ENCODE measurements at regions not wholly inside any gene's neighbourhood (a gene's known extent, or its start where the extent isn't known, plus 50 kb on each side); places are given as distances from the start of the nearest gene placed in this dataset.

GRCh38 chr2:226573158-226573557, 226.5 kb downstream of the IRS1 start:
- no peak overlapping the region for H3K27ac ChIP-seq (ENCODE audit: low read depth in 2 of 2, low read length in 1 of 2)
- H3K4me3 ChIP-seq (ENCODE audit: low read depth in 1 of 2, low read length in 2 of 2): no peak overlapping the region
- no peaks in the 10 kb centered on the region for H3K36me3 ChIP-seq (ENCODE audit: control insufficient read depth in 2 of 2, insufficient read depth in 2 of 2, low read length in 1 of 2)
- no peaks in the 10 kb centered on the region for H3K4me1 ChIP-seq (ENCODE audit: control insufficient read depth in 2 of 2, insufficient read depth in 2 of 2, low read length in 1 of 2)
- no peaks in the 10 kb centered on the region for H3K9me3 ChIP-seq (ENCODE audit: control insufficient read depth in 2 of 2, insufficient read depth in 1 of 2, low read depth in 1 of 2, low read length in 1 of 2)
- H3K27me3 ChIP-seq (ENCODE audit: control insufficient read depth in 1 of 2, insufficient read depth in 2 of 2, low read length in 2 of 2): no peaks in the 10 kb centered on the region

GRCh38 chr2:226564667-226565066, 235.0 kb downstream of the IRS1 start:
- Histone ChIP-seq H3K27ac (ENCODE audit: low read depth in 2 of 2, low read length in 1 of 2) (no peak overlapping the region), H3K4me1 (ENCODE audit: control insufficient read depth in 2 of 2, insufficient read depth in 2 of 2, low read length in 1 of 2) (no peaks in the 10 kb centered on the region), H3K4me3 (ENCODE audit: low read depth in 1 of 2, low read length in 2 of 2) (no peak overlapping the region), H3K27me3 (ENCODE audit: control insufficient read depth in 1 of 2, insufficient read depth in 2 of 2, low read length in 2 of 2) (no peaks in the 10 kb centered on the region), H3K9me3 (ENCODE audit: control insufficient read depth in 2 of 2, insufficient read depth in 1 of 2, low read depth in 1 of 2, low read length in 1 of 2) (no peaks in the 10 kb centered on the region), H3K36me3 (ENCODE audit: control insufficient read depth in 2 of 2, insufficient read depth in 2 of 2, low read length in 1 of 2) (no peaks in the 10 kb centered on the region)
- WGBS, 2 donors: 68 to 73% methylated on average over 5 of the region's 5 CpGs

GRCh38 chr2:226561962-226562361, 237.7 kb downstream of the IRS1 start:
- H3K4me1 ChIP-seq (ENCODE audit: control insufficient read depth in 2 of 2, insufficient read depth in 2 of 2, low read length in 1 of 2): no peaks in the 10 kb centered on the region
- 61 to 70% methylated on average over 1 of the region's 1 CpG for WGBS, 2 donors
- no peak overlapping the region for H3K27ac ChIP-seq (ENCODE audit: low read depth in 2 of 2, low read length in 1 of 2)
- H3K36me3 ChIP-seq (ENCODE audit: control insufficient read depth in 2 of 2, insufficient read depth in 2 of 2, low read length in 1 of 2): no peaks in the 10 kb centered on the region
- no peaks in the 10 kb centered on the region for H3K27me3 ChIP-seq (ENCODE audit: control insufficient read depth in 1 of 2, insufficient read depth in 2 of 2, low read length in 2 of 2)
- H3K4me3 ChIP-seq (ENCODE audit: low read depth in 1 of 2, low read length in 2 of 2): no peak overlapping the region
- no peaks in the 10 kb centered on the region for H3K9me3 ChIP-seq (ENCODE audit: control insufficient read depth in 2 of 2, insufficient read depth in 1 of 2, low read depth in 1 of 2, low read length in 1 of 2)

- Histone ChIP-seq H3K4me3 (ENCODE audit: low read depth in 1 of 2, low read length in 2 of 2) (no peak overlapping the region), H3K27me3 (ENCODE audit: control insufficient read depth in 1 of 2, insufficient read depth in 2 of 2, low read length in 2 of 2) (no peaks in the 10 kb centered on the region), H3K4me1 (ENCODE audit: control insufficient read depth in 2 of 2, insufficient read depth in 2 of 2, low read length in 1 of 2) (no peaks in the 10 kb centered on the region), H3K9me3 (ENCODE audit: control insufficient read depth in 2 of 2, insufficient read depth in 1 of 2, low read depth in 1 of 2, low read length in 1 of 2) (no peaks in the 10 kb centered on the region), H3K27ac (ENCODE audit: low read depth in 2 of 2, low read length in 1 of 2) (no peak overlapping the region), H3K36me3 (ENCODE audit: control insufficient read depth in 2 of 2, insufficient read depth in 2 of 2, low read length in 1 of 2) (no peaks in the 10 kb centered on the region)
- 81 to 85% methylated on average over 2 of the region's 2 CpGs for WGBS, 2 donors
Observed at GRCh38 chr2:226560325-226560724, 239.3 kb downstream of the IRS1 start.

GRCh38 chr2:226559536-226559935, 240.1 kb downstream of the IRS1 start:
- no peak overlapping the region for H3K4me3 ChIP-seq (ENCODE audit: low read depth in 1 of 2, low read length in 2 of 2)
- no peaks in the 10 kb centered on the region for H3K36me3 ChIP-seq (ENCODE audit: control insufficient read depth in 2 of 2, insufficient read depth in 2 of 2, low read length in 1 of 2)
- no peak overlapping the region for H3K27ac ChIP-seq (ENCODE audit: low read depth in 2 of 2, low read length in 1 of 2)
- no peaks in the 10 kb centered on the region for H3K9me3 ChIP-seq (ENCODE audit: control insufficient read depth in 2 of 2, insufficient read depth in 1 of 2, low read depth in 1 of 2, low read length in 1 of 2)
- H3K4me1 ChIP-seq (ENCODE audit: control insufficient read depth in 2 of 2, insufficient read depth in 2 of 2, low read length in 1 of 2): no peaks in the 10 kb centered on the region
- H3K27me3 ChIP-seq (ENCODE audit: control insufficient read depth in 1 of 2, insufficient read depth in 2 of 2, low read length in 2 of 2): no peaks in the 10 kb centered on the region
- 78 to 81% methylated on average over 2 of the region's 2 CpGs for WGBS, 2 donors

GRCh38 chr2:226558418-226558817, 241.2 kb downstream of the IRS1 start:
- H3K4me1 ChIP-seq (ENCODE audit: control insufficient read depth in 2 of 2, insufficient read depth in 2 of 2, low read length in 1 of 2): no peaks in the 10 kb centered on the region
- no peak overlapping the region for H3K27ac ChIP-seq (ENCODE audit: low read depth in 2 of 2, low read length in 1 of 2)
- H3K36me3 ChIP-seq (ENCODE audit: control insufficient read depth in 2 of 2, insufficient read depth in 2 of 2, low read length in 1 of 2): no peaks in the 10 kb centered on the region
- WGBS, 2 donors: 75 to 84% methylated on average over 5 of the region's 5 CpGs
- no peaks in the 10 kb centered on the region for H3K9me3 ChIP-seq (ENCODE audit: control insufficient read depth in 2 of 2, insufficient read depth in 1 of 2, low read depth in 1 of 2, low read length in 1 of 2)
- H3K4me3 ChIP-seq (ENCODE audit: low read depth in 1 of 2, low read length in 2 of 2): no peak overlapping the region
- no peaks in the 10 kb centered on the region for H3K27me3 ChIP-seq (ENCODE audit: control insufficient read depth in 1 of 2, insufficient read depth in 2 of 2, low read length in 2 of 2)

- Histone ChIP-seq H3K27ac (ENCODE audit: low read depth in 2 of 2, low read length in 1 of 2) (no peak overlapping the region), H3K9me3 (ENCODE audit: control insufficient read depth in 2 of 2, insufficient read depth in 1 of 2, low read depth in 1 of 2, low read length in 1 of 2) (no peaks in the 10 kb centered on the region), H3K4me3 (ENCODE audit: low read depth in 1 of 2, low read length in 2 of 2) (no peak overlapping the region), H3K4me1 (ENCODE audit: control insufficient read depth in 2 of 2, insufficient read depth in 2 of 2, low read length in 1 of 2) (no peaks in the 10 kb centered on the region), H3K36me3 (ENCODE audit: control insufficient read depth in 2 of 2, insufficient read depth in 2 of 2, low read length in 1 of 2) (no peaks in the 10 kb centered on the region), H3K27me3 (ENCODE audit: control insufficient read depth in 1 of 2, insufficient read depth in 2 of 2, low read length in 2 of 2) (no peaks in the 10 kb centered on the region)
- 82 to 87% methylated on average over 4 of the region's 4 CpGs for WGBS, 2 donors
Observed at GRCh38 chr2:226556050-226556449, 243.6 kb downstream of the IRS1 start.

GRCh38 chr2:226554701-226555100, 244.9 kb downstream of the IRS1 start:
- WGBS, 2 donors: 78 to 90% methylated on average over 1 of the region's 1 CpG

GRCh38 chr2:226553333-226553732, 246.3 kb downstream of the IRS1 start:
- Histone ChIP-seq H3K4me1 (ENCODE audit: control insufficient read depth in 2 of 2, insufficient read depth in 2 of 2, low read length in 1 of 2) (no peaks in the 10 kb centered on the region), H3K36me3 (ENCODE audit: control insufficient read depth in 2 of 2, insufficient read depth in 2 of 2, low read length in 1 of 2) (no peaks in the 10 kb centered on the region), H3K9me3 (ENCODE audit: control insufficient read depth in 2 of 2, insufficient read depth in 1 of 2, low read depth in 1 of 2, low read length in 1 of 2) (no peaks in the 10 kb centered on the region), H3K27ac (ENCODE audit: low read depth in 2 of 2, low read length in 1 of 2) (no peak overlapping the region), H3K27me3 (ENCODE audit: control insufficient read depth in 1 of 2, insufficient read depth in 2 of 2, low read length in 2 of 2) (no peaks in the 10 kb centered on the region), H3K4me3 (ENCODE audit: low read depth in 1 of 2, low read length in 2 of 2) (no peak overlapping the region)
- WGBS, 2 donors: 62 to 69% methylated on average over 3 of the region's 3 CpGs

More at GRCh38 chr2:226554701-226555100, 244.9 kb downstream of the IRS1 start:
- Histone ChIP-seq H3K27ac (ENCODE audit: low read depth in 2 of 2, low read length in 1 of 2) (no peak overlapping the region), H3K36me3 (ENCODE audit: control insufficient read depth in 2 of 2, insufficient read depth in 2 of 2, low read length in 1 of 2) (no peaks in the 10 kb centered on the region), H3K4me1 (ENCODE audit: control insufficient read depth in 2 of 2, insufficient read depth in 2 of 2, low read length in 1 of 2) (no peaks in the 10 kb centered on the region), H3K4me3 (ENCODE audit: low read depth in 1 of 2, low read length in 2 of 2) (no peak overlapping the region), H3K9me3 (ENCODE audit: control insufficient read depth in 2 of 2, insufficient read depth in 1 of 2, low read depth in 1 of 2, low read length in 1 of 2) (no peaks in the 10 kb centered on the region), H3K27me3 (ENCODE audit: control insufficient read depth in 1 of 2, insufficient read depth in 2 of 2, low read length in 2 of 2) (no peaks in the 10 kb centered on the region)

GRCh38 chr2:226552571-226553285, 246.9 kb downstream of the IRS1 start:
- no peaks in the 10 kb centered on the region for H3K27me3 ChIP-seq (ENCODE audit: control insufficient read depth in 1 of 2, insufficient read depth in 2 of 2, low read length in 2 of 2)
- no peak overlapping the region for H3K27ac ChIP-seq (ENCODE audit: low read depth in 2 of 2, low read length in 1 of 2)
- WGBS, 2 donors: 68 to 69% methylated on average over 5 of the region's 5 CpGs
- no peaks in the 10 kb centered on the region for H3K4me1 ChIP-seq (ENCODE audit: control insufficient read depth in 2 of 2, insufficient read depth in 2 of 2, low read length in 1 of 2)
- no peaks in the 10 kb centered on the region for H3K36me3 ChIP-seq (ENCODE audit: control insufficient read depth in 2 of 2, insufficient read depth in 2 of 2, low read length in 1 of 2)
- H3K4me3 ChIP-seq (ENCODE audit: low read depth in 1 of 2, low read length in 2 of 2): no peak overlapping the region
- H3K9me3 ChIP-seq (ENCODE audit: control insufficient read depth in 2 of 2, insufficient read depth in 1 of 2, low read depth in 1 of 2, low read length in 1 of 2): no peaks in the 10 kb centered on the region
